ENCODE measurements at regions not wholly inside any gene's neighbourhood (a gene's known extent, or its start where the extent isn't known, plus 50 kb on each side); places are given as distances from the start of the nearest gene placed in this dataset.

DNA sequence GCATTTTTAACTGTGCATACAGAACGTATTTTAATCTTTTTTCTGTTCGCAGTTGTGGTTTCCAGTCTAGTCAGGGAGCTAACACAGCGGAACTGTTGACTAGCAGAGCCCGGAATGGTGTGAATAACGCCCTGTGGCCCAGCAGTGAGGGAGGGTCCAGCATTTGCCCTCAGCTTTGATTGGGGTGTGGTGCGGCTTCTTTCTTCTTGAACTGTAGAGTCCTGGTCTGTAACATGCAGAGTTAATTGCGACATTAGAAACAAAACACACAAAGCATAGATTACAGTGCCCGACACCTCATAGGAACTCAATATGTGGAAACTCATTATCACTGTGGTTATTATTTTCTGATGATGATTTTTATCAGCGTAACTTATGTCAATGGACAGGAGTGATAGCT is 253.6 kb downstream of the SOX11 start:
- no peak for DNase-seq (ENCODE audit: low read depth)
- no peak overlapping the region for H3K4me3 ChIP-seq (ENCODE audit: low read length)
- TF ChIP-seq CTCF (IDR thresholded peaks at IDR 0.05; ENCODE audit: insufficient read depth, low read depth, low read length, missing control alignments): no peak

GRCh38 chr2:5946225-5947115 is 254.3 kb downstream of the SOX11 start:
- H3K4me3 ChIP-seq (ENCODE audit: low read length): no peak overlapping the region
- no peak for DNase-seq (ENCODE audit: low read depth)
- TF ChIP-seq CTCF (IDR thresholded peaks at IDR 0.05; ENCODE audit: insufficient read depth, low read depth, low read length, missing control alignments): no peak

GRCh38 chr2:5950736-5951135 is 258.6 kb downstream of the SOX11 start:
- H3K4me3 ChIP-seq (ENCODE audit: low read length): no peak overlapping the region
- TF ChIP-seq CTCF (IDR thresholded peaks at IDR 0.05; ENCODE audit: insufficient read depth, low read depth, low read length, missing control alignments): no peak
- no peak for DNase-seq (ENCODE audit: low read depth)

DNA sequence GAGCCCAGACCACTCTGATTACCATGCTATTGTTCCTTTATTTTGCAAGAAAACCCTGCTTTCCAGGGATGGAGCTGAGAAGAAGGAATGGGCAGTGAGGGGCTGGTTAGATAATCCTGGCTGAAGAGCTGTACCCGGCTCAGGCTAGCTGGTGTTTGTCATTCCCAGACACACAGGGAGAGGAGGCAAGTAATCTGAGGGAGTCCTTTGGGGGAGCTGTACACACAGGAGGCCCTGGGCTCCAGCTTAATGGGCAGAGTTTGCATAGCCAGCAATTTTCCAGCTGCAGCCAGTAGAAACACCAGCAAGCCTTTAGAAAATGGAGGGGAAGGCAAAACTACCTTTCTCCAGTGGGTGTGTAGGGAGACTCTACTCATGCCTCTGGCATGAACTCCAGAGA is 259.3 kb downstream of the SOX11 start:
- DNase-seq (ENCODE audit: low read depth): no peak
- TF ChIP-seq CTCF (IDR thresholded peaks at IDR 0.05; ENCODE audit: insufficient read depth, low read depth, low read length, missing control alignments): no peak
- no peak overlapping the region for H3K4me3 ChIP-seq (ENCODE audit: low read length)

- H3K4me3 ChIP-seq (ENCODE audit: low read length): no peak overlapping the region
- DNase-seq (ENCODE audit: low read depth): no peak
- TF ChIP-seq CTCF (IDR thresholded peaks at IDR 0.05; ENCODE audit: insufficient read depth, low read depth, low read length, missing control alignments): no peak
Observed at GRCh38 chr2:5953525-5953924, 261.3 kb downstream of the SOX11 start.

- H3K4me3 ChIP-seq (ENCODE audit: low read length): no peak overlapping the region
- no peak for TF ChIP-seq CTCF (IDR thresholded peaks at IDR 0.05; ENCODE audit: insufficient read depth, low read depth, low read length, missing control alignments)
- DNase-seq (ENCODE audit: low read depth): no peak
Observed at GRCh38 chr2:5954509-5954908, 262.3 kb downstream of the SOX11 start.

DNA sequence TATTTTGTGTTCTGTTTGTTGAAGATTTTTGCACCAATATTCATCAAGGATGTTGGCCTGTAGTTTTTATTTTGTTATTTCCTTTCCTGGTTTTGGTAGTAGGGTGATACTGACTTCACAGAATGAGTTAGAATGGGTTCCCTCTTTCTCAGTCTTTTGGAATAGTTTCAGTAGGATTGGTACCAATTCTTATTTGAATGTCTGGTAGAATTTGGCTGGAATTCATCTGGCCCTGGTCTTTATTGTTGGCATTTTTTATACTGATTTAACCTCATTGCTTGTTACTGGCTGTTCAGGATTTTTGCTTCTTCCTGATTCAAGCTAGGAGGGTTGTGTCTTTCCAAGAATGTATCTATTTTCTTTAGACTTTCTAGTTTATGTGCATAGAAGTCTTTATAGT is 263.7 kb downstream of the SOX11 start:
- no peak for TF ChIP-seq CTCF (IDR thresholded peaks at IDR 0.05; ENCODE audit: insufficient read depth, low read depth, low read length, missing control alignments)
- H3K4me3 ChIP-seq (ENCODE audit: low read length): no peak overlapping the region
- DNase-seq (ENCODE audit: low read depth): no peak
